Naive thymus-derived CD4-positive, alpha-beta T cell (primary cell): ENCODE measurements at regions not wholly inside any gene's neighbourhood (a gene's known extent, or its start where the extent isn't known, plus 50 kb on each side); places are given as distances from the start of the nearest gene placed in this dataset.

Experiments
- ATAC-seq: fragments of 150-1000 bp; cut with Tn5 transposase; 2 replicates; pipeline ENCODE4 v1.10.0; 2021; ENCODE audit warnings: mild to moderate bottlenecking, moderate library complexity
- CTCF ChIA-PET: fragments of 350-600 bp; sonication (Branson Sonifier 250); formaldehyde crosslinking; loops from one replicate; lab custom pipeline; 2021; ENCODE audit warnings: antibody characterized with exemption; lab: Charles Lee
- POLR2A ChIA-PET: fragments of 350-600 bp; sonication (Branson Sonifier 250); formaldehyde crosslinking; loops from one replicate; lab custom pipeline; 2021; ENCODE audit warnings: antibody characterized with exemption, inconsistent platforms; lab: Charles Lee
- DNase-seq, 9 donors: peaks; one replicate each; pipeline versions ENCODE4 v3.0.0 to v3.0.0-alpha.2; 2020 to 2022; ENCODE audit warnings: mixed read lengths in 1 of 9
- H3K27ac ChIP-seq: one replicate; pipeline ENCODE4 v1.7.0; 2013; ENCODE audit warnings: mild to moderate bottlenecking, low read depth, low read length, moderate library complexity
- H3K27me3 ChIP-seq, 2 donors: one replicate each; pipeline ENCODE4 v1.7.0; 2013; ENCODE audit warnings: low read length in 2 of 2, mild to moderate bottlenecking in 2 of 2, moderate library complexity in 2 of 2; ENCODE audit not compliant: control insufficient read depth in 2 of 2, insufficient read depth in 2 of 2
- H3K36me3 ChIP-seq, 3 experiments: 1 replicate in 2 of 3; 2 replicates in 1 of 3; pipeline ENCODE4 v1.7.0; 2013; ENCODE audit warnings: low read length in 3 of 3, mild to moderate bottlenecking in 3 of 3, moderate library complexity in 1 of 3; ENCODE audit not compliant: insufficient read depth in 3 of 3, control insufficient read depth in 2 of 3
- H3K4me1 ChIP-seq, 2 donors: one replicate each; pipeline ENCODE4 v1.7.0; 2013; ENCODE audit warnings: low read length in 2 of 2, mild to moderate bottlenecking in 2 of 2, moderate library complexity in 1 of 2; ENCODE audit not compliant: control insufficient read depth in 2 of 2, insufficient read depth in 2 of 2
- H3K4me3 ChIP-seq: 2 replicates; pipeline ENCODE4 v1.7.0; 2013; ENCODE audit warnings: mild to moderate bottlenecking, low read length
- H3K9me3 ChIP-seq, 3 experiments: 1 replicate in 2 of 3; 2 replicates in 1 of 3; pipeline ENCODE4 v1.7.0; 2013; ENCODE audit warnings: low read length in 3 of 3; ENCODE audit not compliant: control insufficient read depth in 2 of 3
- H3K27ac Mint-ChIP-seq, 9 donors: one replicate each; pipeline ENCODE4 v1.8.0; 2020 to 2022; ENCODE audit warnings: mixed read lengths in 9 of 9, mild to moderate bottlenecking in 8 of 9, moderate library complexity in 5 of 9, inconsistent platforms in 2 of 9
- H3K27me3 Mint-ChIP-seq, 5 donors: one replicate each; pipeline ENCODE4 v1.8.0; 2021 to 2022; ENCODE audit warnings: mixed read lengths in 5 of 5, mild to moderate bottlenecking in 1 of 5
- H3K36me3 Mint-ChIP-seq, 5 donors: one replicate each; pipeline ENCODE4 v1.8.0; 2020 to 2022; ENCODE audit warnings: mixed read lengths in 5 of 5, mild to moderate bottlenecking in 3 of 5, inconsistent platforms in 1 of 5
- H3K4me1 Mint-ChIP-seq, 7 donors: one replicate each; pipeline ENCODE4 v1.8.0; 2020 to 2022; ENCODE audit warnings: mixed read lengths in 7 of 7, mild to moderate bottlenecking in 3 of 7, inconsistent platforms in 1 of 7
- H3K4me3 Mint-ChIP-seq, 10 donors: one replicate each; pipeline ENCODE4 v1.8.0; 2020 to 2022; ENCODE audit warnings: mild to moderate bottlenecking in 10 of 10, mixed read lengths in 10 of 10, moderate library complexity in 6 of 10, inconsistent platforms in 2 of 10
- H3K9me3 Mint-ChIP-seq, 11 donors: one replicate each; pipeline ENCODE4 v1.8.0; 2020 to 2022; ENCODE audit warnings: mixed read lengths in 11 of 11, mild to moderate bottlenecking in 4 of 11, inconsistent platforms in 1 of 11, moderate library complexity in 1 of 11
- intact Hi-C, 2 donors: fragments of 100-400 bp; cut with micrococcal nuclease; formaldehyde crosslinking; loops; one replicate each; pipeline ENCODE4 v1.15.1; 2023

- H3K27ac ChIP-seq: no peak overlapping the region
- no peak overlapping the region for H3K4me3 ChIP-seq
- ChIA-PET POLR2A (no interaction called here), CTCF (no interaction called here)
- intact Hi-C loops: no loop called here
- no peaks in the 10 kb centered on the region for H3K4me1 Mint-ChIP-seq
- H3K4me1 ChIP-seq: no peaks in the 10 kb centered on the region
- H3K27me3 ChIP-seq: no peaks in the 10 kb centered on the region
- H3K9me3 Mint-ChIP-seq: peaks cover 0 to 19% (median 7%) of the 10 kb centered on the region in 11 donors
- H3K4me3 Mint-ChIP-seq: no peak overlapping the region
- DNase-seq: no peak
- H3K9me3 ChIP-seq: peaks cover 0 to 7% (median 0%) of the 10 kb centered on the region in 3 experiments
- peaks cover 0 to 3% (median 0%) of the 10 kb centered on the region in 5 donors for H3K27me3 Mint-ChIP-seq
- peaks cover 0 to 5% (median 0%) of the 10 kb centered on the region in 5 donors for H3K36me3 Mint-ChIP-seq
- H3K27ac Mint-ChIP-seq: no peak overlapping the region
- no peak for ATAC-seq
- no peaks in the 10 kb centered on the region for H3K36me3 ChIP-seq
Observed at GRCh38 chr4:10944321-10944720, 259.8 kb upstream of the CLNK start.

DNA sequence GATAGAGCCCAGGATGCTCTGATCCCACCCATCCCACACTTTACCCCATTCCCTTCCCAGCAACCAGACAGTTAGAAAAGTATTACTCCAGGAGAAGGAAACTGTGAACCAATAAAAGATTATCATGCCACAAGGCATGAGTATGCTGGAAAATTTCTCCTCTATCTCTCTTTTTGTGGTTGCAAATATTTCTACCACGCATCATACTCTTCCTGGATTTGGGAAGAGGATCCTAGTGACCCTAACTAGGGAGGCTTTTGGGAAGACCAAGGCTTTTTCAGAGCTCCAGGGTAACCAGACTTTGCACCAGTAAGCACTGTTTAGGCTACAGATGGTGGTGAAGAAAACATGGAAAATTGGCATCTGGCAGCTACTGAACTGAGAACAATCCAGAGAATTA lies 257.6 kb upstream of the CLNK start:
- Mint-ChIP-seq H3K36me3 (peaks cover 0 to 5% (median 0%) of the 10 kb centered on the region in 5 donors), H3K4me1 (no peaks in the 10 kb centered on the region), H3K27ac (no peak overlapping the region), H3K9me3 (peaks cover 0 to 21% (median 12%) of the 10 kb centered on the region in 11 donors), H3K4me3 (no peak overlapping the region), H3K27me3 (peaks cover 0 to 3% (median 0%) of the 10 kb centered on the region in 5 donors)
- CTCF ChIA-PET: no interaction called here
- Histone ChIP-seq H3K4me1 (no peaks in the 10 kb centered on the region), H3K4me3 (no peak overlapping the region), H3K27me3 (no peaks in the 10 kb centered on the region), H3K27ac (no peak overlapping the region), H3K36me3 (no peaks in the 10 kb centered on the region), H3K9me3 (peaks cover 0 to 7% (median 0%) of the 10 kb centered on the region in 3 experiments)
- intact Hi-C loops: no loop called here
- DNase-seq: no peak
- POLR2A ChIA-PET: no interaction called here
- ATAC-seq: no peak

DNA sequence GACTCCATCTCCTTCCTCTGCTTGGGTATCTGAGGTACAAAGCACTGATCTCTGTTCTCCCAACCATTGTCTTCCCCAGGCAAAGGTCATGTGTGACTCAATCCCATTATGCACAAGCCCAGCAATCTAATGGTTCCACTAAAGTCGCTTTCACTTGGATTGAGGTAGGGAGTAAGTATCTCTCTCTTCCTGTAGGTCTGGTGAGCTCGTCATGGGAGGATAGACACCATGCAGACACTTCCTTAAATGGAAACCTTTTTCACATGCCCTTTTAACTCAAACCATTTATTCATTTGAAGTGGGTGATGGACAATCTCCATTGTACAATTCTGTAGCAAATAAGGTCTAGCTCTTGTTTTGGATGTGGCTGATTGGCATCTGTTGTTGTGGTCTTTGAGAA lies 245.2 kb upstream of the CLNK start:
- peaks cover 0 to 2% (median 0%) of the 10 kb centered on the region in 5 donors for H3K27me3 Mint-ChIP-seq
- DNase-seq (no peak), ATAC-seq (no peak)
- H3K36me3 Mint-ChIP-seq: no peaks in the 10 kb centered on the region
- intact Hi-C loops: no loop called here
- H3K9me3 Mint-ChIP-seq: peaks cover 0 to 2% (median 0%) of the 10 kb centered on the region in 11 donors
- no peaks in the 10 kb centered on the region for H3K4me1 Mint-ChIP-seq
- ChIA-PET POLR2A (no interaction called here), CTCF (no interaction called here)
- Histone ChIP-seq H3K27ac (no peak overlapping the region), H3K9me3 (no peaks in the 10 kb centered on the region), H3K36me3 (no peaks in the 10 kb centered on the region), H3K4me3 (no peak overlapping the region), H3K27me3 (no peaks in the 10 kb centered on the region), H3K4me1 (no peaks in the 10 kb centered on the region)
- H3K4me3 Mint-ChIP-seq: no peak overlapping the region
- H3K27ac Mint-ChIP-seq: no peak overlapping the region

- intact Hi-C loops: no loop called here
- Mint-ChIP-seq H3K4me3 (no peak overlapping the region), H3K27me3 (peaks cover 0 to 4% (median 0%) of the 10 kb centered on the region in 5 donors), H3K27ac (no peak overlapping the region), H3K36me3 (no peaks in the 10 kb centered on the region), H3K9me3 (peaks cover 0 to 2% (median 0%) of the 10 kb centered on the region in 11 donors), H3K4me1 (no peaks in the 10 kb centered on the region)
- Histone ChIP-seq H3K4me1 (no peaks in the 10 kb centered on the region), H3K9me3 (no peaks in the 10 kb centered on the region), H3K27me3 (no peaks in the 10 kb centered on the region), H3K36me3 (no peaks in the 10 kb centered on the region), H3K27ac (no peak overlapping the region), H3K4me3 (no peak overlapping the region)
- ChIA-PET CTCF (no interaction called here), POLR2A (no interaction called here)
- DNase-seq (no peak), ATAC-seq (no peak)
Observed at GRCh38 chr4:10925996-10926395, 241.4 kb upstream of the CLNK start.

GRCh38 chr4:10924274-10924673 lies 239.7 kb upstream of the CLNK start:
- Mint-ChIP-seq H3K4me1 (no peaks in the 10 kb centered on the region), H3K9me3 (peaks cover 0 to 2% (median 0%) of the 10 kb centered on the region in 11 donors), H3K36me3 (no peaks in the 10 kb centered on the region), H3K4me3 (no peak overlapping the region), H3K27me3 (peaks cover 0 to 4% (median 0%) of the 10 kb centered on the region in 5 donors), H3K27ac (no peak overlapping the region)
- CTCF ChIA-PET: no interaction called here
- H3K36me3 ChIP-seq: no peaks in the 10 kb centered on the region
- no peak overlapping the region for H3K4me3 ChIP-seq
- DNase-seq (no peak), ATAC-seq (no peak)
- no peaks in the 10 kb centered on the region for H3K4me1 ChIP-seq
- H3K27ac ChIP-seq: no peak overlapping the region
- H3K27me3 ChIP-seq: no peaks in the 10 kb centered on the region
- intact Hi-C loops: no loop called here
- no peaks in the 10 kb centered on the region for H3K9me3 ChIP-seq
- POLR2A ChIA-PET: no interaction called here

DNA sequence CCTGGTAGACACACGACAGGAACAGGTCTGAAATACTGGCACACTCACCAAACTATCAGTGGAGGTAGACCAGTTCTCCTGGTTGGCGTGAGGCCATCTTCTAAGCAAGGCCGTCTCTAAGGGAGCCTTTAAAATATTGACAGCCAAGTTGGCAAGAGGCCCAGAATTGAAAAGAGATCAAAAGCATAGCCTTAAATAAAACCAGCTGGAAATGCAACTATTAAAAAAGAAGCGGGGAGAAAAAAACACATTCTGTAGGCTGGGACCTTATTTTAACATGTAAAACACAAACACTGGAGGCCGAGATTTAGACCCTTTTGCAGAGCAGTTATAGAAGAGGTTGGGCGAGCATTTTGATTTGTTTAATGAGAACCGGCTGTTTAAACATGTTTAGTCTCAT lies 233.0 kb upstream of the CLNK start:
- peaks cover 0 to 4% (median 0%) of the 10 kb centered on the region in 5 donors for H3K27me3 Mint-ChIP-seq
- POLR2A ChIA-PET: no interaction called here
- no peaks in the 10 kb centered on the region for H3K36me3 ChIP-seq
- H3K27ac Mint-ChIP-seq: no peak overlapping the region
- no peak overlapping the region for H3K4me3 ChIP-seq
- H3K4me3 Mint-ChIP-seq: no peak overlapping the region
- CTCF ChIA-PET: no interaction called here
- no peaks in the 10 kb centered on the region for H3K4me1 ChIP-seq
- no peaks in the 10 kb centered on the region for H3K27me3 ChIP-seq
- ATAC-seq (no peak), DNase-seq (no peak)
- peaks cover 0 to 3% (median 0%) of the 10 kb centered on the region in 5 donors for H3K36me3 Mint-ChIP-seq
- no peaks in the 10 kb centered on the region for H3K4me1 Mint-ChIP-seq
- no peaks in the 10 kb centered on the region for H3K9me3 ChIP-seq
- intact Hi-C loops: no loop called here
- no peak overlapping the region for H3K27ac ChIP-seq
- H3K9me3 Mint-ChIP-seq: peaks cover 0 to 5% (median 0%) of the 10 kb centered on the region in 11 donors

DNA sequence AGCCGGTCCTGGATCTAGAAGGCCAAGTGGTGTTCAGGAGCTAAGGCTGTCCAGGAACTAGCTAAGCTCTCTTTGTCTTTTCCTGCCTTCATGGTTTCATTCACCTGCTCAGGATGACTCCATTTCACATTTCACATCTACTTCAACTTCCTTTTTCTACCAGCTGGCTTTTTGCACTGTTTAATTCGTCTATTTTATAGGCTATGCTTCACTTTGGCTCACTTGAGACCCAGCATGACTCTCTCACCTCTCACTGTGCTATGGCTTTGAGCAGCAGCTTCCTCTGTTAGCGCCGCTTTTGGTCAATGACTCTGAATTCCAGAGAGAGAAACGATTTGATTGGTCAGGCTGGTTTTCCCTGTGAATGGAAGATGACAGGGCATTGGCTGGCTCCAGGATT lies 213.5 kb upstream of the CLNK start:
- intact Hi-C loops: no loop called here
- Mint-ChIP-seq H3K4me3 (no peak overlapping the region), H3K36me3 (no peaks in the 10 kb centered on the region), H3K27me3 (peaks cover 0 to 8% (median 6%) of the 10 kb centered on the region in 5 donors), H3K4me1 (peaks cover 0 to 11% (median 0%) of the 10 kb centered on the region in 7 donors), H3K9me3 (peaks cover 0 to 5% (median 0%) of the 10 kb centered on the region in 11 donors), H3K27ac (no peak overlapping the region)
- Histone ChIP-seq H3K27me3 (no peaks in the 10 kb centered on the region), H3K4me1 (no peaks in the 10 kb centered on the region), H3K27ac (no peak overlapping the region), H3K36me3 (no peaks in the 10 kb centered on the region), H3K4me3 (no peak overlapping the region), H3K9me3 (no peaks in the 10 kb centered on the region)
- ATAC-seq: no peak
- no peak for DNase-seq
- ChIA-PET POLR2A (no interaction called here), CTCF (no interaction called here)
